GM12892 (cell line): ENCODE measurements at regions not wholly inside any gene's neighbourhood (a gene's known extent, or its start where the extent isn't known, plus 50 kb on each side); places are given as distances from the start of the nearest gene placed in this dataset.

Experiments used
- POLR2A ChIP-seq: IDR thresholded peaks from 2 replicates; pipeline ENCODE4 v1.6.1; 2011; ENCODE audit warnings: low read depth, low read length, control low read depth
- POLR2AphosphoS5 ChIP-seq: IDR thresholded peaks from 2 replicates; pipeline ENCODE4 v1.6.1; 2011; ENCODE audit warnings: low read depth, low read length, control low read depth
- TAF1 ChIP-seq: IDR thresholded peaks from 2 replicates; pipeline ENCODE4 v1.6.1; 2011; ENCODE audit warnings: low read depth, mild to moderate bottlenecking, control low read depth, low read length, borderline replicate concordance

- no peak for TF ChIP-seq POLR2A
- TF ChIP-seq TAF1: no peak
- no peak for TF ChIP-seq POLR2AphosphoS5
Observed at GRCh38 chr5:124025306-124025845, 513.4 kb downstream of the CSNK1G3 start.
